NT2/D1 (cell line): ENCODE measurements at regions not wholly inside any gene's neighbourhood (a gene's known extent, or its start where the extent isn't known, plus 50 kb on each side); places are given as distances from the start of the nearest gene placed in this dataset.

Experiments
- SUZ12 ChIP-seq: IDR thresholded peaks from 2 replicates; pipeline ENCODE4 v1.6.1; 2011; ENCODE audit not compliant: insufficient read length, insufficient read depth; ENCODE audit errors: extremely low read depth
- ZNF274 ChIP-seq: IDR thresholded peaks from 2 replicates; pipeline ENCODE4 v1.6.1; 2011; ENCODE audit warnings: mild to moderate bottlenecking, low read depth, low read length

- TF ChIP-seq SUZ12 (no peak), ZNF274 (no peak)
Measured at GRCh38 chr11:116335078-116335477, 437.7 kb downstream of the BUD13 start.
